ENCODE measurements at regions not wholly inside any gene's neighbourhood (a gene's known extent, or its start where the extent isn't known, plus 50 kb on each side); places are given as distances from the start of the nearest gene placed in this dataset.

DNA sequence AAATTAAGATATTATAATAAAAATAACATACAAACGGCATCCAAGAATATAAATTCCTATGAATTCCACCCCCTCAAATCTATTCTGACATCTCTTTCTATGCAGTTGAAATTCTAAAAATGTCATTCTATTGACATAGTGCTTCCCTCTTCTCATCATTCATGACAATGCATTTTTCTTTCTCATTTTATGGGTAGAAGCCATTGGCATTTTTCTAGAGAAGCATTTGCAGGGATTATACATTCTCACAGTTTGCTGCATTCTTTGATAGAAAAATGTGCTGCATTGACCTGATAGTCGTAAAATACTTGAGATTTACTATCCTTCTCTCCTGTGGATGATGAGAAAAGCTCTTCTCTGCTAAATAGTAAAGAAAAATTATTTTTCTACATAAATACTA lies 760.9 kb upstream of the ACO1 start:
- ChIA-PET CTCF (interaction anchor here (0.5 kb wide), 1 partner anchor 156 kb away, joined by 4 read pairs; no protein-coding TSS in a partner anchor), POLR2A (no interaction called here)
- TF ChIP-seq ZNF239 (tag by site-specific recombination; IDR thresholded peaks at IDR 0.05) (no peak), ZFP69B (tag by site-specific recombination; IDR thresholded peaks at IDR 0.05) (no peak), SCRT2 (tag by site-specific recombination; IDR thresholded peaks at IDR 0.05) (no peak), ZNF600 (tag by site-specific recombination; IDR thresholded peaks at IDR 0.05) (no peak), ZNF473 (tag by site-specific recombination; IDR thresholded peaks at IDR 0.05) (no peak), ZNF521 (tag by site-specific recombination; IDR thresholded peaks at IDR 0.05) (no peak), MYNN (tag by site-specific recombination; IDR thresholded peaks at IDR 0.05; ENCODE audit: borderline replicate concordance) (no peak), ZNF16 (tag by site-specific recombination; IDR thresholded peaks at IDR 0.05; ENCODE audit: low read depth) (no peak), SP7 (tag by site-specific recombination; IDR thresholded peaks at IDR 0.05) (no peak), ZNF596 (tag by site-specific recombination; IDR thresholded peaks at IDR 0.05) (no peak)
- Histone ChIP-seq H3K9me3 (ENCODE audit: control insufficient read depth, insufficient read depth, low read depth, low read length) (no peaks in the 10 kb centered on the region), H3K27ac (ENCODE audit: extremely low read depth, low read depth, low read length) (no peak overlapping the region), H3K4me3 (ENCODE audit: low read depth, low read length) (no peak overlapping the region), H3K4me1 (ENCODE audit: control insufficient read depth, insufficient read depth, low read length) (no peaks in the 10 kb centered on the region), H3K36me3 (ENCODE audit: control insufficient read depth in 2 of 2, insufficient read depth in 1 of 2, low read length in 2 of 2) (no peaks in the 10 kb centered on the region)

DNA sequence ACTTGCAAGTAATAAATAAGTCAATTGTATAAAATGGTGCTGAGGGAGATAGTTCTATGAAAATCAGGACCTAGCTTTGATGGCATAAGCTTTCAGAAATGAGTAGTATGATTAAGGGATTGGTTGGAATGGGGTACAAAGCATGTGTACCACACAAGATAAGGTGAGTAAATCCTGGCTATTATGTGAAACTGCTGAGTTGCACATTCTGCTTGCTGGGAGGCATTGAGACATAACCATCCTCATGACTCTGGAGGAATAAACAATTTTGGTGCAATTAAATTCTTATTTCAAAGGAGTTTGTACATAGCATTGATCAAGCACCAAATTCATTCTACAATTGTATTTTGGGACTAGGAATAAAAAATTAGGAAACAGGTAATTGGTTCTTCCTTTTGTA lies 755.2 kb upstream of the ACO1 start:
- no peaks in the 10 kb centered on the region for H3K4me1 ChIP-seq (ENCODE audit: control insufficient read depth, insufficient read depth, low read length)
- no peaks in the 10 kb centered on the region for H3K9me3 ChIP-seq (ENCODE audit: control insufficient read depth, insufficient read depth, low read depth, low read length)
- POLR2A ChIA-PET: no interaction called here
- CTCF ChIA-PET: no interaction called here
- H3K27ac ChIP-seq (ENCODE audit: extremely low read depth, low read depth, low read length): no peak overlapping the region
- H3K36me3 ChIP-seq (ENCODE audit: control insufficient read depth in 2 of 2, insufficient read depth in 1 of 2, low read length in 2 of 2): no peaks in the 10 kb centered on the region
- no peak overlapping the region for H3K4me3 ChIP-seq (ENCODE audit: low read depth, low read length)
- no peak for TF ChIP-seq ZNF571 (tag by site-specific recombination; IDR thresholded peaks at IDR 0.05)

DNA sequence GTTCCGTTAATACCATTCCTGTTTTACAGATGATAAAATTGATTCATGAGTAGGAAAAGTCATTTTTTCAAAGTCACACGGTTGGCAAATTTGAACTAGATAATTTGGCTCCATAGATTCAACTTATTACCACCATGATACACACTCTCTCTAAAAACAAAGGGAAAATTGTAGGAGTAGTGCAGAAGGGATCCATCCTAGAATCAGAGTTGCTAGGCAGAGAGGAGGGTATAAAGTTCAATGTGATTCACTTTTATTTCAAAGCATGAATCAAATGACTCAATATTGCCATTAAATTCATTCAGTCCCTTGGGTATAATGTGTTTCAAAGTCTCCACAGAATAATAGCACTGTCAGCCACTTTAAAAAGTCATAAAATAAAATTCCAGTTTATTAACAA lies 747.2 kb upstream of the ACO1 start:
- TF ChIP-seq MZF1 (tag by site-specific recombination; IDR thresholded peaks at IDR 0.05; ENCODE audit: borderline replicate concordance) (no peak), ZNF426 (tag by site-specific recombination; IDR thresholded peaks at IDR 0.05) (no peak), HOXC10 (CRISPR knock-in tag; IDR thresholded peaks at IDR 0.05) (no peak), SETDB1 (IDR thresholded peaks at IDR 0.05; ENCODE audit: insufficient read length, low read length) (no peak), ZNF48 (tag by site-specific recombination; IDR thresholded peaks at IDR 0.05) (no peak), TCF7L2 (IDR thresholded peaks at IDR 0.05; ENCODE audit: borderline replicate concordance, low read depth, low read length) (no peak)
- TF ChIP-seq, protein P1, sequence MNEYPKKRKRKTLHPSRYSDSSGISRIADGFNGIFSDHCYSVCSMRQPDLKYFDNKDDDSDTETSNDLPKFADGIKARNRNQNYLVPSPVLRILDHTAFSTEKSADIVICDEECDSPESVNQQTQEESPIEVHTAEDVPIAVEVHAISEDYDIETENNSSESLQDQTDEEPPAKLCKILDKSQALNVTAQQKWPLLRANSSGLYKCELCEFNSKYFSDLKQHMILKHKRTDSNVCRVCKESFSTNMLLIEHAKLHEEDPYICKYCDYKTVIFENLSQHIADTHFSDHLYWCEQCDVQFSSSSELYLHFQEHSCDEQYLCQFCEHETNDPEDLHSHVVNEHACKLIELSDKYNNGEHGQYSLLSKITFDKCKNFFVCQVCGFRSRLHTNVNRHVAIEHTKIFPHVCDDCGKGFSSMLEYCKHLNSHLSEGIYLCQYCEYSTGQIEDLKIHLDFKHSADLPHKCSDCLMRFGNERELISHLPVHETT (tag by site-specific recombination; IDR thresholded peaks at IDR 0.05): no peak
- TF ChIP-seq, protein P2, sequence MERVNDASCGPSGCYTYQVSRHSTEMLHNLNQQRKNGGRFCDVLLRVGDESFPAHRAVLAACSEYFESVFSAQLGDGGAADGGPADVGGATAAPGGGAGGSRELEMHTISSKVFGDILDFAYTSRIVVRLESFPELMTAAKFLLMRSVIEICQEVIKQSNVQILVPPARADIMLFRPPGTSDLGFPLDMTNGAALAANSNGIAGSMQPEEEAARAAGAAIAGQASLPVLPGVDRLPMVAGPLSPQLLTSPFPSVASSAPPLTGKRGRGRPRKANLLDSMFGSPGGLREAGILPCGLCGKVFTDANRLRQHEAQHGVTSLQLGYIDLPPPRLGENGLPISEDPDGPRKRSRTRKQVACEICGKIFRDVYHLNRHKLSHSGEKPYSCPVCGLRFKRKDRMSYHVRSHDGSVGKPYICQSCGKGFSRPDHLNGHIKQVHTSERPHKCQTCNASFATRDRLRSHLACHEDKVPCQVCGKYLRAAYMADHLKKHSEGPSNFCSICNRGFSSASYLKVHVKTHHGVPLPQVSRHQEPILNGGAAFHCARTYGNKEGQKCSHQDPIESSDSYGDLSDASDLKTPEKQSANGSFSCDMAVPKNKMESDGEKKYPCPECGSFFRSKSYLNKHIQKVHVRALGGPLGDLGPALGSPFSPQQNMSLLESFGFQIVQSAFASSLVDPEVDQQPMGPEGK (tag by site-specific recombination; IDR thresholded peaks at IDR 0.05): no peak
- TF ChIP-seq, protein P3, sequence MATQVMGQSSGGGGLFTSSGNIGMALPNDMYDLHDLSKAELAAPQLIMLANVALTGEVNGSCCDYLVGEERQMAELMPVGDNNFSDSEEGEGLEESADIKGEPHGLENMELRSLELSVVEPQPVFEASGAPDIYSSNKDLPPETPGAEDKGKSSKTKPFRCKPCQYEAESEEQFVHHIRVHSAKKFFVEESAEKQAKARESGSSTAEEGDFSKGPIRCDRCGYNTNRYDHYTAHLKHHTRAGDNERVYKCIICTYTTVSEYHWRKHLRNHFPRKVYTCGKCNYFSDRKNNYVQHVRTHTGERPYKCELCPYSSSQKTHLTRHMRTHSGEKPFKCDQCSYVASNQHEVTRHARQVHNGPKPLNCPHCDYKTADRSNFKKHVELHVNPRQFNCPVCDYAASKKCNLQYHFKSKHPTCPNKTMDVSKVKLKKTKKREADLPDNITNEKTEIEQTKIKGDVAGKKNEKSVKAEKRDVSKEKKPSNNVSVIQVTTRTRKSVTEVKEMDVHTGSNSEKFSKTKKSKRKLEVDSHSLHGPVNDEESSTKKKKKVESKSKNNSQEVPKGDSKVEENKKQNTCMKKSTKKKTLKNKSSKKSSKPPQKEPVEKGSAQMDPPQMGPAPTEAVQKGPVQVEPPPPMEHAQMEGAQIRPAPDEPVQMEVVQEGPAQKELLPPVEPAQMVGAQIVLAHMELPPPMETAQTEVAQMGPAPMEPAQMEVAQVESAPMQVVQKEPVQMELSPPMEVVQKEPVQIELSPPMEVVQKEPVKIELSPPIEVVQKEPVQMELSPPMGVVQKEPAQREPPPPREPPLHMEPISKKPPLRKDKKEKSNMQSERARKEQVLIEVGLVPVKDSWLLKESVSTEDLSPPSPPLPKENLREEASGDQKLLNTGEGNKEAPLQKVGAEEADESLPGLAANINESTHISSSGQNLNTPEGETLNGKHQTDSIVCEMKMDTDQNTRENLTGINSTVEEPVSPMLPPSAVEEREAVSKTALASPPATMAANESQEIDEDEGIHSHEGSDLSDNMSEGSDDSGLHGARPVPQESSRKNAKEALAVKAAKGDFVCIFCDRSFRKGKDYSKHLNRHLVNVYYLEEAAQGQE (tag by site-specific recombination; IDR thresholded peaks at IDR 0.05): no peak
- H3K4me1 ChIP-seq (ENCODE audit: control insufficient read depth, insufficient read depth, low read length): no peaks in the 10 kb centered on the region
- no peak overlapping the region for H3K4me3 ChIP-seq (ENCODE audit: low read depth, low read length)
- no peaks in the 10 kb centered on the region for H3K36me3 ChIP-seq (ENCODE audit: control insufficient read depth in 2 of 2, insufficient read depth in 1 of 2, low read length in 2 of 2)
- ChIA-PET POLR2A (no interaction called here), CTCF (no interaction called here)
- no peak overlapping the region for H3K27ac ChIP-seq (ENCODE audit: extremely low read depth, low read depth, low read length)
- H3K9me3 ChIP-seq (ENCODE audit: control insufficient read depth, insufficient read depth, low read depth, low read length): no peaks in the 10 kb centered on the region

Data from HEK293 (cell line).